IMR-90 (cell line): ENCODE measurements at regions not wholly inside any gene's neighbourhood (a gene's known extent, or its start where the extent isn't known, plus 50 kb on each side); places are given as distances from the start of the nearest gene placed in this dataset.

Experiments used
- ATAC-seq: fragments of 200-7000 bp; cut with Tn5 transposase; 2 replicates; pipeline ENCODE4 v1.9.1; 2020; ENCODE audit warnings: low read depth, mild to moderate bottlenecking, moderate library complexity
- BruUV-seq: library from RNA; stranded (reverse); fragments of 400-500 nt; replicated peaks from 2 replicates; lab custom pipeline; 2021; lab: Mats Ljungman, UMichigan
- CTCF ChIA-PET: fragments of 300-600 bp; formaldehyde crosslinking; extraction: SDS; loops from one replicate; lab custom pipeline; 2021; ENCODE audit warnings: antibody characterized with exemption; lab: Yijun Ruan, JAX
- POLR2A ChIA-PET: fragments of 300-600 bp; sonication (Branson Sonifier 250); formaldehyde crosslinking; loops from one replicate; lab custom pipeline; 2022; ENCODE audit warnings: antibody characterized with exemption; ENCODE audit not compliant: unreplicated experiment; lab: Charles Lee
- DNase-seq: peaks from one replicate; pipeline ENCODE4 v3.0.0; 2013
- H2AFZ ChIP-seq: replicated peaks from 2 replicates; pipeline ENCODE3; 2013; ENCODE audit warnings: low read length, mild to moderate bottlenecking; ENCODE audit not compliant: poor library complexity
- H2AK5ac ChIP-seq: 2 replicates; pipeline ENCODE4 v1.6.1; 2013; ENCODE audit warnings: low read depth, low read length, inconsistent platforms
- H2AK9ac ChIP-seq: replicated peaks from 2 replicates; pipeline ENCODE3; 2013; ENCODE audit warnings: mild to moderate bottlenecking, low read depth, low read length, moderate library complexity; ENCODE audit not compliant: poor library complexity
- H2BK120ac ChIP-seq: 2 replicates; pipeline ENCODE4 v1.6.1; 2013; ENCODE audit warnings: low read depth, low read length, inconsistent platforms
- H2BK15ac ChIP-seq: 3 replicates; pipeline ENCODE4 v1.6.1; 2013; ENCODE audit warnings: low read depth, low read length, inconsistent platforms
- H2BK20ac ChIP-seq: 2 replicates; pipeline ENCODE4 v1.6.1; 2013; ENCODE audit warnings: low read depth, mild to moderate bottlenecking, inconsistent platforms, low read length, moderate library complexity
- H2BK5ac ChIP-seq: 2 replicates; pipeline ENCODE4 v1.6.1; 2013; ENCODE audit warnings: mild to moderate bottlenecking, low read depth, low read length, inconsistent platforms; ENCODE audit not compliant: poor library complexity, severe bottlenecking
- H3K14ac ChIP-seq: replicated peaks from 2 replicates; pipeline ENCODE4 v1.6.1; 2013; ENCODE audit warnings: low read depth, low read length, inconsistent platforms
- H3K18ac ChIP-seq: 2 replicates; pipeline ENCODE4 v1.6.1; 2013; ENCODE audit warnings: low read depth, low read length, control low read depth
- H3K23ac ChIP-seq: 2 replicates; pipeline ENCODE4 v1.6.1; 2013; ENCODE audit warnings: low read depth, low read length, inconsistent platforms
- H3K27ac ChIP-seq: 2 replicates; pipeline ENCODE4 v1.5.1; 2013; ENCODE audit warnings: mild to moderate bottlenecking, control low read depth, low read length; ENCODE audit not compliant: insufficient read depth
- H3K27me3 ChIP-seq: 2 replicates; pipeline ENCODE4 v1.6.1; 2013; ENCODE audit warnings: low read length; ENCODE audit not compliant: control insufficient read depth, insufficient read depth
- H3K36me3 ChIP-seq: 2 replicates; pipeline ENCODE4 v1.6.1; 2013; ENCODE audit warnings: low read length, mixed read lengths; ENCODE audit not compliant: control insufficient read depth, insufficient read depth
- H3K4ac ChIP-seq: 2 replicates; pipeline ENCODE4 v1.6.1; 2013; ENCODE audit warnings: low read depth, low read length, inconsistent platforms
- H3K4me1 ChIP-seq: 2 replicates; pipeline ENCODE4 v1.6.1; 2013; ENCODE audit warnings: low read length, mixed read lengths; ENCODE audit not compliant: control insufficient read depth, insufficient read depth
- H3K4me2 ChIP-seq: 2 replicates; pipeline ENCODE4 v1.6.1; 2013; ENCODE audit warnings: low read depth, mild to moderate bottlenecking, control low read depth, low read length, moderate library complexity
- H3K4me3 ChIP-seq: 2 replicates; pipeline ENCODE4 v1.5.1; 2013; ENCODE audit warnings: low read depth, mild to moderate bottlenecking, control low read depth, low read length, moderate library complexity; ENCODE audit not compliant: insufficient read depth
- H3K56ac ChIP-seq: 2 replicates; pipeline ENCODE4 v1.6.1; 2013; ENCODE audit warnings: low read length, inconsistent platforms; ENCODE audit not compliant: insufficient read depth; ENCODE audit errors: extremely low read depth
- H3K79me1 ChIP-seq, 2 experiments: 2 replicates each; pipeline ENCODE4 v1.6.1; 2013; ENCODE audit warnings: low read length in 2 of 2, inconsistent platforms in 1 of 2, low read depth in 1 of 2
- H3K9ac ChIP-seq: 2 replicates; pipeline ENCODE4 v1.6.1; 2013; ENCODE audit warnings: low read depth, low read length, control low read depth
- H3K9me1 ChIP-seq: 2 replicates; pipeline ENCODE4 v1.6.1; 2013; ENCODE audit warnings: low read length, inconsistent platforms; ENCODE audit not compliant: insufficient read depth
- H3K9me3 ChIP-seq: 2 replicates; pipeline ENCODE4 v1.6.1; 2013; ENCODE audit warnings: low read length; ENCODE audit not compliant: control insufficient read depth, insufficient read depth
- H4K20me1 ChIP-seq: 2 replicates; pipeline ENCODE4 v1.6.1; 2013; ENCODE audit warnings: low read length, inconsistent platforms; ENCODE audit not compliant: insufficient read depth
- H4K5ac ChIP-seq: 2 replicates; pipeline ENCODE4 v1.6.1; 2013; ENCODE audit warnings: mild to moderate bottlenecking, low read depth, low read length, control low read depth
- H4K8ac ChIP-seq, 2 experiments: 2 replicates each; pipeline ENCODE4 v1.6.1; 2013; ENCODE audit warnings: low read depth in 2 of 2, low read length in 2 of 2, control low read depth in 1 of 2, inconsistent platforms in 1 of 2
- H4K91ac ChIP-seq: 2 replicates; pipeline ENCODE4 v1.6.1; 2013; ENCODE audit warnings: low read depth, low read length, inconsistent platforms; ENCODE audit not compliant: insufficient read depth
- BHLHE40 ChIP-seq: fragments of 150-350 bp; IDR thresholded peaks from 2 replicates; pipeline ENCODE4 v1.6.1; 2016; ENCODE audit warnings: mild to moderate bottlenecking, low read depth, low read length
- CEBPB ChIP-seq: IDR thresholded peaks from 2 replicates; pipeline ENCODE4 v1.6.1; 2012; ENCODE audit warnings: low read depth, low read length, improper control_type of control experiment
- CHD1 ChIP-seq: IDR thresholded peaks from 2 replicates; pipeline ENCODE4 v1.6.1; 2012; ENCODE audit warnings: low read depth, low read length, improper control_type of control experiment
- CTCF ChIP-seq: conservative IDR thresholded peaks from 2 replicates; pipeline ENCODE4 v1.5.1; 2012; ENCODE audit warnings: mild to moderate bottlenecking, low read depth, low read length, improper control_type of control experiment
- ELK1 ChIP-seq: fragments of 150-350 bp; IDR thresholded peaks from 2 replicates; pipeline ENCODE4 v1.6.1; 2016; ENCODE audit warnings: low read depth, mild to moderate bottlenecking, low read length, moderate library complexity, borderline replicate concordance
- FOS ChIP-seq: fragments of 150-350 bp; IDR thresholded peaks from 2 replicates; pipeline ENCODE4 v1.6.1; 2016; ENCODE audit warnings: low read depth, low read length
- MAFK ChIP-seq: IDR thresholded peaks from 2 replicates; pipeline ENCODE4 v1.6.1; 2012; ENCODE audit warnings: low read depth, low read length, improper control_type of control experiment
- MAZ ChIP-seq: IDR thresholded peaks from 2 replicates; pipeline ENCODE4 v1.6.1; 2012; ENCODE audit warnings: low read depth, mild to moderate bottlenecking, low read length, improper control_type of control experiment, moderate library complexity, borderline replicate concordance
- MXI1 ChIP-seq: IDR thresholded peaks from 2 replicates; pipeline ENCODE4 v1.6.1; 2012; ENCODE audit warnings: low read depth, mild to moderate bottlenecking, low read length, moderate library complexity, borderline replicate concordance
- NFE2L2 ChIP-seq: fragments of 150-350 bp; IDR thresholded peaks from 2 replicates; pipeline ENCODE4 v1.6.1; 2016; ENCODE audit warnings: low read depth, mild to moderate bottlenecking, low read length
- POLR2A ChIP-seq: IDR thresholded peaks from 2 replicates; pipeline ENCODE4 v1.6.1; 2012; ENCODE audit warnings: mild to moderate bottlenecking, low read depth, low read length
- RAD21 ChIP-seq: IDR thresholded peaks from 2 replicates; pipeline ENCODE4 v1.6.1; 2012; ENCODE audit warnings: low read length, improper control_type of control experiment
- RCOR1 ChIP-seq: IDR thresholded peaks from 2 replicates; pipeline ENCODE4 v1.6.1; 2012; ENCODE audit warnings: mild to moderate bottlenecking, low read length, improper control_type of control experiment; ENCODE audit not compliant: insufficient replicate concordance
- RFX5 ChIP-seq: IDR thresholded peaks from 2 replicates; pipeline ENCODE4 v1.8.0; 2012; ENCODE audit warnings: low read depth, mild to moderate bottlenecking, low read length, moderate library complexity
- SMC3 ChIP-seq: fragments of 150-350 bp; IDR thresholded peaks from 2 replicates; pipeline ENCODE4 v1.6.1; 2016; ENCODE audit warnings: low read depth, mild to moderate bottlenecking, antibody characterized with exemption, low read length, moderate library complexity
- USF2 ChIP-seq: fragments of 150-350 bp; IDR thresholded peaks from 2 replicates; pipeline ENCODE4 v1.6.1; 2017; ENCODE audit warnings: mild to moderate bottlenecking, antibody characterized with exemption, low read length, low read depth
- WGBS, 2 experiments: methylation state at CpG; one replicate each; pipeline versions ENCODE4 v1.1.5 to v1.1.7; 2013; ENCODE audit warnings: missing lambda C conversion rate in 2 of 2; ENCODE audit not compliant: insufficient read length in 1 of 2; ENCODE audit errors: extremely low coverage in 2 of 2; 5-methylcytosine and 5-hydroxymethylcytosine counted together
- dilution Hi-C: fragments of 300-500 bp; cut with HindIII; formaldehyde crosslinking; loops from one replicate; pipeline ENCODE4 v1.14.3; 2018; ENCODE audit warnings: low sequenced_read_pairs; ENCODE audit not compliant: unreplicated experiment
- in situ Hi-C: fragments of 300-500 bp; cut with MboI; formaldehyde crosslinking; loops from 3 replicates; pipeline ENCODE4 v1.14.3; 2019; ENCODE audit warnings: low sequenced_read_pairs, inconsistent platforms, mixed read lengths
- intact Hi-C: fragments of 100-400 bp; cut with micrococcal nuclease; formaldehyde crosslinking; loops from 2 replicates; pipeline ENCODE4 v1.10.0; 2022

- no peaks in the 10 kb centered on the region for H3K4me1 ChIP-seq
- H3K79me1 ChIP-seq, result no peaks in the 10 kb centered on the region
- no peak overlapping the region for H2AK9ac ChIP-seq
- no TSS peak for BruUV-seq
- no peak overlapping the region for H3K18ac ChIP-seq
- CTCF ChIA-PET, result no interaction called here
- no peaks in the 10 kb centered on the region for H3K9me3 ChIP-seq
- WGBS, 2 experiments, result no CpG with 5 or more reads among the region's 6 CpGs
- H3K9me1 ChIP-seq, result no peaks in the 10 kb centered on the region
- in situ Hi-C loops (no loop called here), intact Hi-C loops (no loop called here), dilution Hi-C loops (no loop called here)
- DNase-seq (no peak), ATAC-seq (no peak)
- H4K20me1 ChIP-seq, result no peaks in the 10 kb centered on the region
- H2BK20ac ChIP-seq, result no peak overlapping the region
- TF ChIP-seq MAZ (no peak), BHLHE40 (no peak), RCOR1 (no peak), CTCF (no peak), CEBPB (no peak), RAD21 (no peak), MAFK (no peak), SMC3 (no peak), POLR2A (no peak), RFX5 (no peak), FOS (no peak), ELK1 (no peak), NFE2L2 (no peak), CHD1 (no peak), USF2 (no peak), MXI1 (no peak)
- no peak overlapping the region for H3K9ac ChIP-seq
- no peak overlapping the region for H3K14ac ChIP-seq
- H4K5ac ChIP-seq, result no peak overlapping the region
- no peak overlapping the region for H3K4me2 ChIP-seq
- H3K56ac ChIP-seq, result no peak overlapping the region
- H4K91ac ChIP-seq, result no peak overlapping the region
- no peak overlapping the region for H3K23ac ChIP-seq
- no peak overlapping the region for H4K8ac ChIP-seq
- POLR2A ChIA-PET, result no interaction called here
- H3K27me3 ChIP-seq, result no peaks in the 10 kb centered on the region
- no peak overlapping the region for H3K27ac ChIP-seq
- no peak overlapping the region for H2AFZ ChIP-seq
- H2BK5ac ChIP-seq, result no peak overlapping the region
- no peak overlapping the region for H3K4ac ChIP-seq
- H2BK120ac ChIP-seq, result no peak overlapping the region
- no peak overlapping the region for H2AK5ac ChIP-seq
- H3K4me3 ChIP-seq, result no peak overlapping the region
- H3K36me3 ChIP-seq, result no peaks in the 10 kb centered on the region
- H2BK15ac ChIP-seq, result no peak overlapping the region
Measured at GRCh38 chr2:190149908-190150307, 87.4 kb upstream of the MSTN start.
